Left forelimb (tissue), 1 donor: ENCODE measurements at regions not wholly inside any gene's neighbourhood (a gene's known extent, or its start where the extent isn't known, plus 50 kb on each side); places are given as distances from the start of the nearest gene placed in this dataset.

Experiments used
- DNase-seq: peaks from one replicate; pipeline ENCODE4 v3.0.0-alpha.2; 2018; ENCODE audit warnings: low spot score

DNA sequence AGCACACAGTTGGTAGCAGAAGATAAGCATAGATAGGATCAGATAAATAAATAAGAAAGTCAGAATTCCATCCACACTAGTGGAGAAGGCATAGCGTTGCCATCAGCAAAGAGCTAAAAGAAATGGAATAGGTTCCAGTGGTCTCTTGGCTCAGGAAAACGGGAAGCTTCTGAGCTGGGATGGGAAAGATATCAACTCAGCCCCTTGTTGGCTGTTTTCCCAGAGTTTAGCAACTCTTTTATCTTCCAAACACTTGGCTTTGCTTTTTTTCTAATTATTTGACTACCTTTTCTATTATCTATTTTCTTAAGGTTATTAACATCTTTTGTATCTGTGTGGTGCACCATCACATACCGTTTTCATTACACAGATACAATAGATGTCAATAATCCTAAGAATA lies 445.7 kb upstream of the TRPC7 start:
- no peak for DNase-seq

DNA sequence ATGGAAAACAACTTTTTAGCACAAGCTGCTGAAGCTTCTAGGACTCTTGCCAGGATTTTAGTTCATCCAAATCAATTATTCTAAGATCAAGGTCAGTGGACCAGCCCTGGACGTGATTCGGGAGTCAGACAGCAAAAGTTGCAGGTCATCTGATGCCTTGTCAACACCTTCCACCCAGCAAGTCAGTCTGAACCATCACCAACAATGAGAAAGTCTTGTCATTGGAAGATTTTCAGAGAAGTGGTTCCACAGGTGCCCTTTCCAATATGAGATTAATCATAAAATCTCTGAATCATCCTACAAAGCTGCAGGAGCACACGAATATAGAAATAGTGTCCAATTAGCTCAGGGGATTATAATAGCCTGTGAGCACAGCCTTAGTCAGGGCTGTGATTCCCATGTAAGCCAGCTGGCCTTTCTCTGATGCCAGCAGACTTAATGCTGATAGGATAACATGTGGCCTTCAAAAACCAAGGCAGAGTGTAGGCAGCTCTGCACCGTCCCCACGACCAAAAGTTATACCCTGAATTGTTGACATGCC lies 445.0 kb upstream of the TRPC7 start:
- DNase-seq, result no peak

DNA sequence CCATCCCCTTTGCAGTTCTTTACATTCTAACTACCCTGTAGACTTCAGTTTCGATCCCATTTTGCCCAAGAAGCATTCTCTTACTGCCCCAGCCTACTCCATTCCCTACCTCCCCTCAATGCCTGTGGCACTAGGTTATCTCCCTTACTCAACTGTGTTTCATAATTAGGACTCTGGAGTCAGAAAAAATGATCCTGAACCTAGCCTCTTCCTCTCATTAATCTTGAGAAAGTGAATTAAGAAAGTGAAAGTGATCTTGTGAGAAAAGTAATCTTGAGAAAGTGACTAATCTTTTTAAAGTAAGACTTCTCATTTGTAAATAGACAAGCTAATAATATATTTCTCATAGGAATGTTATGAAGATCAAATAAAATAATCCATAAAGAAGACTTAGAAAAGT lies 444.0 kb upstream of the TRPC7 start:
- DNase-seq, result no peak

DNA sequence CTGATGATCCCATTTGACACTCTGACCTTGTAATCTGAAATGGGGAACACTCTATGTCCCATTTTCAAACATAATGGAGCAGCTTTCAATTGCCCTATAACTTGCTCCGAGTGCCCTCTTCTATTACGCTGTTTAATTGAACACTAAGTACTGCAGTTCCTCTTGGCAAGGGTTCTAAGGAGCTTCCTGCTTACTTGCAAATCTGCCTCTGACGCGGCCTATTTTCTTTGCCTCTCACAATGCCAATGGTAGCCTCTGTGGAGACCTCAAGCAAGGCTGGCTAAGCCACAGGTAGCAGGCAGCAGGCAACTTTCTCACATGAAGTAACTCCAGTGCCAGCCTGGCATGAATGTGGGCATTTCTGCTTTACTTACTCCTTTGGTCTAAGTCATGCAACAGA lies 443.4 kb upstream of the TRPC7 start:
- DNase-seq, result no peak

DNA sequence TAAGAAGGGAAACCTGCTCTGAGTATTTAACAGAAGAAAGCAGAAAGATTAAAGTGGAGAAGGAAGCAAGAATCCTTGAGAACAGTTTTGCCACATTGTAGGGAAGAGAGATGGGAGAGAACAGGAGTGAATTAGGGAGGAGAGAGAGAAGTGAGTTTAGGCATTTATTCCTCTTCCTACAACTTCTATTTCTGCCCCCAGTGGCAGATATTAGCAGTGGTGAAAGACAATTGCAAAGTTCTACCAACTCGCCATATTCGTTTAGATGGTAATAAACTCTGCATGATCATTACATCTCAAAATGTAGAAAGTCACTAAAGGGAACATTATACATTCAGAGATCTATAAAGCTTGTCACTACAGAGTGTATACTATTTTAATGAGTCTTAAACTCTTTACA lies 440.1 kb upstream of the TRPC7 start:
- DNase-seq, result no peak

DNA sequence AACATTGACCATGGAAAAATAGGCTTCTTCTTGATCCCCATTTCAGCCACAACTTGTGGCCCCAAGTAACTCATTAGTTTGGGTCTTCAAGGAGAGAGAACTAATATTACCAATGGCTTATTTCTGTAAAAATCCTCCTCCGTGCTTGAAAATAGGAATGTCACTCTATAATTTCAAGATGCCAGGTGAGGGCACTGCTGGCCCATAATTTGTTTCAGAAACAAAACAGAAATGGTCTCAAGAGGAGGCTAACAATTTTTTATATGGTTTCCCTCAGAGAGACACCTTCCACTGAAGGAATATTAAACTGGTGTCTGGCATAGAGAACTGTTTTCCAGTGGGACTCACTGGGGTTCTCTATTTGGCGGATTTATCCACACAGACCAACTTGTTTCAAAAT lies 437.0 kb upstream of the TRPC7 start:
- no peak for DNase-seq

DNA sequence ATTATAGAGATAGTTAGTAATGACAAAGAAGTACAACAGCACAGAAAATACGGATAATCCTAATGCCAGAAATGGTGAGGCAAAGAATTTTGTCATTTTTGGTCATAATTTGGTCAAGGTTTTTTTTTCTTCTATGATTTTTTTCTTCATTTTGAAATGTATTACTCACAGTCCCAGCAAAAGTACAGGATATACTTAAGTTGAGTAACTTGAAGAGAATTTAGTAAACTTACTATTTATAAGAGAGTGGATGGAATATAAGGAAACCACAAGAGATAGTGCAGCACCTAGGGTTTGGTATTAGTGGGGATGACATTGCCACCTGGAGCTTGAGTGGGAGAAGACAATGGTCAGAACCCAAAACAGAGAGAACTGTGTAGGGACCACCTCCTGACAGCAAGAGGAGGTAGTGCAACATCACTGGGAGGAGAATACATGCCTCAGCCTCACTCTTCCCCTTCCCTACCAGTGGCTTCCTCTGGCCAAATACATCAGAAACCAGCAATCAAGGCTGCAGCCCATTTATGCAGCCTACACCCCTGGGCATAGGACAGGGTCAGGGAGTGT lies 434.5 kb upstream of the TRPC7 start:
- no peak for DNase-seq

DNA sequence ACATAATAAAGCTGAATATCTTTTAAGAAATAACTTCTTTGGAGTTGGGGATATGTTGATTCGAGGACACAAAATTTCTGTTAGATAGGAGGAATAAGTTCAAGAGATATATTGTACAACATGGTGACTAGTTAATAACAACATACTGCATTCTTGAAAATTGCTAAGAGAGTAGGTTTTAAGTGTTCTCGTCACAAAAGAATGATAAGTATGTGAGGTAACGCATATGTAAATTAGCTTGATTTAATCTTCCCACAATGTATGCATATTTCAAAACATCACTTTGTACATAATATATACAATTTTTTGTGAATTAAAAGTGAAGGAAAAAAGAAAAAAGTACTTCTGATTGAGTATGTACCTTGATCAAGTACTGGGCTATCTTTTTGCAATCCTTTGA lies 428.0 kb upstream of the TRPC7 start:
- DNase-seq, result no peak

DNA sequence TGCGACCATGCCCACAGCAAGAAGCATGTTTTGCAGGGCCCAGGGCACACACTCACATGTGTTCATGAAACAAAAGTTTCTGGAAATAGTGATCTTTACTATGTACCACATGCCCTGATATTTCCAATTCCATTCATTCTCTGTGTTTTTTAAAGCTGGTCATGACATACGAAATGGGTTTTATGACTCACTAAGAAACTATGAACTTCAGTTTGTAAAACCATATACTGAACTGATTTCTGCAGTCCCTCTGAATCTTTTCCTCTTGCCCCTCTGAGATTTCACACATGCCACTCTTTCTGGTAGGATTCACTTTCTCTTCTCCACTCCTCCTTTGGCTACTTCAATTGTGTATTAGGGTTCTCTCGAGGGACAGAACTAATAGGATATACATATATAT lies 416.1 kb upstream of the TRPC7 start:
- DNase-seq, result no peak

DNA sequence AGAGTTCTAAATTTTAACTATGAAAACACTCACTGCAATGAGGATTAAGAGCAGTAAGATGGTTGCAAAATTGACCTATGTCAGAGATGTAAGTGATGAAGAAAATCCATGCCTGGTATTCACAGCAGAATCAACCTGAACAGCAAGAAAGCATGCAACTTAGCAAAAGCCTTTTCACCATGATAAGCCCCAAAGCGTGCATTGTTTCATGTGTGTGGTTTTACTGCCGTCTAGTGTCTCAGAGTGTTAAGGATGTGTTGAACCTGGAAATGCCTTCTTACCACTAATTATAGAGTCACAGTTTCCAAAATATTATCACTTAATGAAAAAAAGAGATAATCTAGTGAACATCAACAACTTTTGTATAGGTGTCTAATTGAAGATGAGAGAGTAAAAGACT lies 415.2 kb upstream of the TRPC7 start:
- no peak for DNase-seq

DNA sequence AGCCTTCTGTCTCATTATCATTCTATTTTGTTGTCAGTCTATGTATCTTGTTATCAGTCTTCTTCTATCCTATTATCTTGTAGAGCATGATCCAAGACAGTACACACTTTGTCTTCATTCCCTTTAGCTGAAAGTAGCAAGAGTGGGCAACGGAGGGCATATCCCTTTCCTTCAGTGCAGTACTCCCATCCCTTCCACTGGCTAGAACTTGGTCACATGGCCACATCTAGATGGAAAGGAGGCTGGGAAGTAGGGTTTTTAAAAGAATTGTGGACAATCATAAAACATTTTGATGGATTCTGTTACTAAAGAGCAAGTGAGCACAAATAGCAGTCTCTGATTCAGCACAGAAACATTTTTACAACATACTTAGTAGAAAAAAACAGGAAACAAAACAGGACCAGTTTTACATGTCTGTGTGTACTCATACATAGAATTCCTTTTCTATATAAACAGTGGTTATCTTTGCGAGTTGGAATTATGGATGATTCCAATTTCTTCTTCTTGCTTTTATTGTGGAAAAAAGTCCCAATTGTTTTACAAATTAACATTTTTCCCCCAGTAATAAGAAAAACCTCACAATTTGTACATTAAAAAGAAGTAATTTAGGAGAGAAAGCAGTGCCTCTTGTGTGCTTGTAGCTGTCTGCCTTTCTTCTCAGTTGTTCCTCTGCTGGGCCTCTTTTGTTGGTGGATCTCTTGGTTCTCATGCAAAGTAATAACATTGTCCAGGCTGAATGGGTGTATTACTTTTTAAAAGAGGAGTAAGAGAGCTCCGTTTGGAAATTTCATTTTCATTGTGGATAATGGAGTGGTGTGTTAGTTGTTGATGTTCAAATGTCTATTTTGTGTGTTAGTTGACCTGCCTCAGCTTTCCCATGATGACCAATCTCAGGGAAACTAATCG lies 410.9 kb upstream of the TRPC7 start:
- DNase-seq, result no peak

DNA sequence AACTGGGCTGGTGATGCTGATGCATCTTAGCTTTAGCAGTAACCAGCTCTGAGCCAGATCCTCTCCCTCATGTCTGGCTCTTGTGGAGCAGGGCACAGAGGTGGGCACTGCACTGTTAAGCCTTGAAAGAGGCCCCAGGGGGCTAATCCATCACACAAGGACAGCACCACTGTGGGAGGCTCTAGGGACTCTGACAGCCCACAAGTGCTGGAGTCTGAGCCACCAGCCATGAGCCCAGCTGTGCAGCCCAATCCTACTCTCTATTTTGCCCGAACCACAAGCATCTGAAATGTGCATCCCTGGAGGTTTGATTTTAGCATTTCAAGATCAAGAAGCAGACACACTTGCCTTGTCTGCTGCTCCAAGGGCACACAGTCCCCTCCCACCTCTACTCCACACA lies 407.1 kb upstream of the TRPC7 start:
- DNase-seq, result no peak

DNA sequence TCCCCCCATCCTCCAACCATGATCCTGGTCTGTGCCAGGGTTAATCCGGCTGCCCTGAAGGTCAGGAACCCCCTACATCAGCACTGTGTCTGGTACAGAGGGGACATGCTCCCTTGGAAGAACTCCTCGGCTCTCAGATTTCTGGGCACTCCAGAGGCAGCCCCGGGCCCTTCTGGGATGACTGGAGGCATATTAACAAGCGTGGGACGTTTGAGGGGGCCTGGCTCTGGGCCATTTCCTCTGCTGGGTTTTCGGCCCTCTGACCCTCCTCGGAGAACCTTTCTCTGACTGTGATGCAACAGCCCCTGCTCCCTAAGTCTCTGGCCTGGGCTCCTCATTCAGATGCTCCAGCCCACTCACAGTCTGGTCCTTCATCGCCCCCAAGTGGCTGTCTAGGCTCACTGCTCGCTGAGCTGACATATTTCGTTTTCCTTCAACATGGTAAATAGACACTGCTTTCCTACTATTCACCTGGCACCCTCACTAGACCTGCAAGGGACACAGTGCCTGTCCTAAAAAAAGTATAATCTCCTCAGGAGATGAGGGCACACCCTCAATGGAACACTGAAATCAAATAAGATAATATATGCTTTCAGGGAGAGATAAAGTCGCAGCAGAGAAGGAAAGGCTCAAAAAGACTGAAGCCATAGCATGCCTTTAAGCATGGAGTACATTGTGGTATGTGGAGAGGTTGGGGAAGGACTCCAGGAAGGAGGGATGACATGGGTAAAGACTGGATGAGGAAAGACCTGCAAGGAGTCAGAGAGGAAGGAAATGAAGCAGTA lies 404.7 kb upstream of the TRPC7 start:
- DNase-seq, result no peak

DNA sequence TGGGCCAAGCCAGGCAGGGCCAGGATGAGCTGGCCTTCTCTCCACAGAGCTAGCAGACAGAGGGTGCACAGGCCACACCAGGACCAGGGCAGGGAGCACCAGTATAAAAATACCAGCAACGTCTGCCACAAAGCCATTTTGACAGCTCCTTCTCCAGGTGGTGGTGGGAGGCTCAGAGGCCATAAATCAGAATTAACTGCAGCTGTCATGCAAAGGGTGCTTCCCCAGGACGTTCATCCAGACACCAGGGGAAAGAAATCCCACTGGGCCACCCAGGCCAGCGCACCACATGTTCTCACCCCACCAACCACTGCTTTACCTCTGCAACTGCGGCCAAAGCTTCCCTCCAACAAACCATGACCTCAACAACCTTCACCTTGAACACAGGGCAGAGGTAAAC lies 403.7 kb upstream of the TRPC7 start:
- DNase-seq, result no peak

DNA sequence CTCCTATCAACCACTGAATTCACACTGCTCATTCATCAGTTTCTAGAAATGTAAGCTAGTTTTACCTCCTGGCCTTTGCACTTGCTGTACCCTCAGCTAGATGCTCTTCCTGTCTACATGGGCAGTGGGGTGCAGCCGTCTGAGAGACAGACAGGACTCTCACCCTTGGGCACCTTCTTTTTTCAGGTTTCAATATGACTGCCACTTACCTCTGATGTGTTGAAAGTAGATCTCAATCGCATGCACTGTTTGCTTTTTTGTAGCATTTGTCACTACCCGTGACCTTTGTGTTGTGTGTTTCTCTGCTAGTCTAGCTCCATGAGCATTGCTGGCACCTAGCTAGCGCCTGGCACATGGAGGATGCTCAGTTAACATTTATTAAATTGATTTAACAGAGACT lies 403.1 kb upstream of the TRPC7 start:
- DNase-seq, result no peak

DNA sequence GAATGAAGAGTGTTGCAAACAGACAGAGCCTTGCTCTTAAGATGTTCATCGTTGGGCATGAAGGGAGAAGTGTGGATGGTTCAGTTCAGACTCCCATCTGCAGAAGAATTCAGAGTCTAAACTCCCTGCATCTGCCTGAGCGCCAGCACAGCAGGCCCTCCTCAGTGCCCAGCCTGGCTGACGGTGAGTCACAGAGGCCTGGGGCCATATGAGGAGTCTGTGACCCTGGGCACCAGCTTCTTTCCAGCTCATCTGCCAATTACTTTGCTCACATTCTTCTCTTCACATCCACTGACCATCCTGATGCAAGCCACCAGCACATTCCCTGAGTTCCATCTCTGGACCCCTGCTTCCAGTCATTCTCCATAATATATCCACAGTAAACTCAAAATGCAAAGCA lies 401.1 kb upstream of the TRPC7 start:
- no peak for DNase-seq

DNA sequence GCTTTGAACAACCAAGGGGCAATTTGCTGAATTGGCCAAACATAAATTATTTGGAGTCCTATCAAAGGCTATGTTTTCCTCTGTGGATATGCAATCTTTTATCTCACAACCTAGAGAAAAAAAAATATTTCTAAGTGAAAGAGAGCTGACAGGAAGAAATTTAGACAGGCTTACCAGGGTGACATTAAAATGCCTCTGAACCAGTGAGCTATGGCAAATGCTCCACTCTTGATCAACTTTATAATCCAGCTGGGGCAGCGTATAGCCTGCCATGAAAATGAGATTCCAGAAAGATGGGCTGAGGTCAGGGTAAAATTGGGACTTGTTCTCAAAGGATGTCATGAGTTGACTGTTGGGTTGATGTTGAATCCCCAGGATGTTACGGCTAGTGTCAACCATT lies 399.3 kb upstream of the TRPC7 start:
- DNase-seq, result no peak

DNA sequence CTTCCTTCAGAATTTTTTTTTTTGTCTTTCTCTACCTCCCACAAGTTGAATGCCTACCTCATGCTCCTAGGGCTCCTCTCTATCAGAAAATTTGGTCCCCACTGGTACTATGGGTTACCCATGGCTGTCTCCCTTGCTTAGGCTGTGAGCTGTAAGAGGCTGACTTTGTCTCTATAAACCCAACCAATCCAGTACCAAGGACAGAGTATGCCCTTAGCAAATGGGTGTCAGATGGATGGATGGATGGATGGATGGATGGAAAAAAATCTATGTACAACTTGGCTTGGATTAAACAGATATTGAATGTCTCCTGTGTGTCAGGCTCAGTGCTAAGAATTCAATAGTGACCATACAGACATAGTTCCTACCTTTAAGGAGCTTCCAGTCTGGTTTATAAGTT lies 398.2 kb upstream of the TRPC7 start:
- DNase-seq, result no peak

DNA sequence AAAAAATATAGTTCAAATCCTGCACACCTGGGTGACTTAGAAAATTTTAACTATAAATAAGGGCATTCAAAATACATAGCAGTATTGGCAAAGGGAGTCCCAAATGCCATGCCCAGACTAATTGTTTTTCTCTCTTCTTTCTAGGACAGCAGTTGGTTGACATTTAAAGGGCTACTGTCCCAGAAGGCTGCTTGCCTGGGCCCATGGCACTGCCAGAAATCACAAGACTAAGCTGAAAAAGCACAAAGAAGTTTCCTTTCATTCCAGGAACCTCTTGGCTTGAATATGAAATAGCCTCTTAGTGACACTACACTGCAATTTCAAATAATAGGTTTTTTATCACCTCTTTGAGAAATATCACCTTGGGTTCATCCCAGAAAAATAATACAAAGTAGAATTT lies 388.9 kb upstream of the TRPC7 start:
- no peak for DNase-seq

DNA sequence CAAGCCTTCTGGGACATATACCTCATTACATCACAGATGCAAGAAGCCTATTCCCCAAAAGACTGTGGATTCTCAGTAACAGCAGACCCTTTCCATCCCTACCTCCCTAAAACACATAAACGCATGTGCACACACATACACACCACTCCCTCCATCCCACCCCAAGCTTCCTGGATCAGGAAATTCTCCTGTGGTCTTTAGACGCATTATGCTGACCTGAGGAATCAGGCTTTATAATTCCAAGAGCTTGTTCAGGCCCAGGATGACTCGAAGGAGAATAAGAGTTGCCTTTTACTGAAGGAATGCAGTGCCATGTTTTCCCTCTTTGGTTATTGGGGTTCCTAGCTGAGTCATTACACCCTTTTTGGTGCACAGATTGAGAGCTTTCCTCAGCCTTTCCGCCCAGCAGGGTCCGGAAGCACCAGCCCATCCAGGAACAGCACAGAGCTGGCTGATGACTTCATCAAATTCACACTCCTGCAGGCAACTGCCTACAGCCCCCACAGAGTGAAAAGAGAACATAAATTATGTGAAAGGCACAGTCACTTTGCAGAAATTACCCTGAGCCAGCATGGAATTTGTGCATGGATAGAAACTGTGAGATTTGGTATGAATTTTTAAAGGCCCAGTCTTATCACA lies 385.0 kb upstream of the TRPC7 start:
- no peak for DNase-seq

DNA sequence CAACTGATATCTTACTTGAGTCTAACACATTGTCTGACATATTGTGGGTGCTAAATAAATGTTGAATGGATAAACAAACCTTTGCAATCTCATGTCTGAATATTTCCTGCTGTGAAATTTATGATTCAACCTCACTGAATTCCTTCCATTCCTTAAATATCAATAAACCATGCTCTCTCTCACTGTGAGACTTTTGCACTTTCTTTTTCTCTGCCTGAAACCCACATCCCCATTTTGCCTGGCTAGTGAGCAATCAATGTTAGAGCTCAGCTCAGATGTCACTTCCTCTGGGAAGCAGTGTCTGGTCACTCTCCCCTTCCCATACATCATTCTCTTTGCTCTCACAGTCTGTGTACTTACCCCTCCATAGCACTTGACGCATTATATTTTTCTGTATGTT lies 383.7 kb upstream of the TRPC7 start:
- no peak for DNase-seq

DNA sequence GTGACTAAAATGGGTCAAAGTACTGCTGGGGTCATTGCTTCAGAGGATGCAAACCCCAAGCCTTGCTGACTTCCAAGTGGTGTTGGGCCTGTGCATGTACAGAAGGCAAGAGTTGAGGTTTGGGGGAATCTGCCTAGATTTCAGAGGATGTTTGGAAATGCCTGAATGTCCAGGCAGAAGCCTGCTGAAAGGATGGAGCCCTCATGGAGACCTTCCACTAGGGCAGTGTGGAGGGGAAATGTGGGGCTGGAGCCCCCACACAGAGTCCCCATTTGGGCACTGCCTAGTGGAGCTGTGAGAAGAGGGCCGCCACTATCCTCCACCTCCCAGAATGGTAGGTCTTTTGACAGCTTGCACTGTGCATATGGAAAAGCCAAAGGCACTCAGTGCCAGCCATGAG lies 377.7 kb upstream of the TRPC7 start:
- DNase-seq, result no peak
